ENCODE measurements at regions not wholly inside any gene's neighbourhood (a gene's known extent, or its start where the extent isn't known, plus 50 kb on each side); places are given as distances from the start of the nearest gene placed in this dataset.

- DNase-seq (ENCODE audit: low read depth), result no peak
- Histone ChIP-seq H3K9me3 (ENCODE audit: control insufficient read depth, low read length) (peaks cover 3% of the 10 kb centered on the region), H3K4me1 (ENCODE audit: control insufficient read depth, insufficient read depth, low read length) (no peaks in the 10 kb centered on the region), H3K4me3 (ENCODE audit: low read length) (no peak overlapping the region), H3K36me3 (ENCODE audit: control insufficient read depth, insufficient read depth, low read length, severe bottlenecking) (no peaks in the 10 kb centered on the region), H3K9ac (ENCODE audit: low read length) (no peak overlapping the region), H3K27me3 (replicated peaks; ENCODE audit: control insufficient read depth, insufficient read depth, low read length) (no peaks in the 10 kb centered on the region)
Observed at GRCh38 chr15:46723308-46723707, 994.0 kb upstream of the SEMA6D start.

DNA sequence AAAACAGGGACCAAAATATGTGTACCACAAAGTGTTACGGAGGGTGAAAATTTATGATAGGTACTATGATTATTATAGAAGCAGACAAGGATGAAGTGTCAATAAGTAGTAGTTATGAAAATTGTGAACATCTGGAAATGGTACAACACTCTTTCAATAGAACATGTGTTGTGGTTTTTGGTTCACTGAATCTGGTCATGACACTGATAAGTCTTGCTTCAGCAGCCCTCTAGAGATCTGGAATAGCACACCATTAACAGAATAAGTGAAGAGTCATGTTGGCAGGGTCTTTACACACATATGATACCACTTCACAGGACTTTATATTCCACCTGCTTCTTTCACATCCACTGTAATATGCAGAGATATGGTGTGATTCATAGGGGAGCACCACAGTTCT, 985.2 kb upstream of the SEMA6D start:
- H3K9me3 ChIP-seq (ENCODE audit: control insufficient read depth, low read length), result peaks cover 6% of the 10 kb centered on the region
- H3K4me3 ChIP-seq (ENCODE audit: low read length), result no peak overlapping the region
- DNase-seq (ENCODE audit: low read depth), result no peak
- H3K4me1 ChIP-seq (ENCODE audit: control insufficient read depth, insufficient read depth, low read length), result no peaks in the 10 kb centered on the region
- no peaks in the 10 kb centered on the region for H3K27me3 ChIP-seq (replicated peaks; ENCODE audit: control insufficient read depth, insufficient read depth, low read length)
- H3K9ac ChIP-seq (ENCODE audit: low read length), result no peak overlapping the region
- no peaks in the 10 kb centered on the region for H3K36me3 ChIP-seq (ENCODE audit: control insufficient read depth, insufficient read depth, low read length, severe bottlenecking)

DNA sequence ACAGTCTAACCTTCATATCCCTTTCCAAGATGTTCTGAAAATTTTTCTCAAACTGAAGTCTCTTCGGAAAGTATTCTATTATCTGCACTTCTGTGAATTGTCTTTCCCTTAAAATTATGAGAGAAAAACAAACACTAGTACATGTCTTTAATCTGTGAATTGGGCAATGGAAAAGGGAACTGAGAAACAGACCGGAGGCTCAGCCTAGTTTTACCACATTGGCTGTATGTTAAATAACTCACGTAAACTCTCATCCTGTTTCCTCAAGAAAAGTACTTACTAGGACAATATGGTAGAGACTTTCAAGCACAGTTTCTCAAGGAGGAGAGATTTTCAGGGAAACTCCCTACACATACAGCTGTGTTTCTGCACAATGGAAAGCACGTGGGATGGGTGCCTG, 982.2 kb upstream of the SEMA6D start:
- Histone ChIP-seq H3K4me1 (ENCODE audit: control insufficient read depth, insufficient read depth, low read length) (no peaks in the 10 kb centered on the region), H3K9ac (ENCODE audit: low read length) (no peak overlapping the region), H3K9me3 (ENCODE audit: control insufficient read depth, low read length) (no peaks in the 10 kb centered on the region), H3K36me3 (ENCODE audit: control insufficient read depth, insufficient read depth, low read length, severe bottlenecking) (no peaks in the 10 kb centered on the region), H3K4me3 (ENCODE audit: low read length) (no peak overlapping the region), H3K27me3 (replicated peaks; ENCODE audit: control insufficient read depth, insufficient read depth, low read length) (no peaks in the 10 kb centered on the region)
- no peak for DNase-seq (ENCODE audit: low read depth)

- Histone ChIP-seq H3K4me1 (ENCODE audit: control insufficient read depth, insufficient read depth, low read length) (no peaks in the 10 kb centered on the region), H3K9me3 (ENCODE audit: control insufficient read depth, low read length) (no peaks in the 10 kb centered on the region), H3K27me3 (replicated peaks; ENCODE audit: control insufficient read depth, insufficient read depth, low read length) (no peaks in the 10 kb centered on the region), H3K36me3 (ENCODE audit: control insufficient read depth, insufficient read depth, low read length, severe bottlenecking) (no peaks in the 10 kb centered on the region), H3K9ac (ENCODE audit: low read length) (no peak overlapping the region), H3K4me3 (ENCODE audit: low read length) (no peak overlapping the region)
- no peak for DNase-seq (ENCODE audit: low read depth)
Observed at GRCh38 chr15:46751303-46751702, 966.0 kb upstream of the SEMA6D start.

- Histone ChIP-seq H3K4me1 (ENCODE audit: control insufficient read depth, insufficient read depth, low read length) (no peaks in the 10 kb centered on the region), H3K9me3 (ENCODE audit: control insufficient read depth, low read length) (no peaks in the 10 kb centered on the region), H3K4me3 (ENCODE audit: low read length) (no peak overlapping the region), H3K9ac (ENCODE audit: low read length) (no peak overlapping the region), H3K36me3 (ENCODE audit: control insufficient read depth, insufficient read depth, low read length, severe bottlenecking) (no peaks in the 10 kb centered on the region), H3K27me3 (replicated peaks; ENCODE audit: control insufficient read depth, insufficient read depth, low read length) (no peaks in the 10 kb centered on the region)
- no peak for DNase-seq (ENCODE audit: low read depth)
Observed at GRCh38 chr15:46753946-46754345, 963.4 kb upstream of the SEMA6D start.

DNA sequence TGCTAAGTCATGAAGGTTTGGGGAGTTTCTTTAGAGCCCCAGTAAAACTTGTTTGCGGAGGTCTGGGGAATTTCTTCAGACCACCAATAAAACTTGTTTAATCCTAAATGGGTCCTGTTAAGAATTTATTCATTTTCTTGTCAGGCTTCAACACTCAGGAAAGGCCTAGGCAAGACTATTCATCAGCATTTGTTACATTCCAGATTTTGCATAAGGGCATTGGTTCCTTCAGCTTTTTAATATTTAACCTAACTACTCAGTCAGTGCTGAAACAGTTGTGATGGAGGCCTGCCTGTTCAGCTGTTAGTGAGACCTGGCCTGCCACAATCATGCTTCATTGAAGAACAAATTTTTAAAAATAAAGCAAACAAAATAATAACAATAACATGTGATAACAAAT, 954.2 kb upstream of the SEMA6D start:
- no peak overlapping the region for H3K9ac ChIP-seq (ENCODE audit: low read length)
- no peaks in the 10 kb centered on the region for H3K4me1 ChIP-seq (ENCODE audit: control insufficient read depth, insufficient read depth, low read length)
- H3K36me3 ChIP-seq (ENCODE audit: control insufficient read depth, insufficient read depth, low read length, severe bottlenecking), result no peaks in the 10 kb centered on the region
- no peak overlapping the region for H3K4me3 ChIP-seq (ENCODE audit: low read length)
- H3K27me3 ChIP-seq (replicated peaks; ENCODE audit: control insufficient read depth, insufficient read depth, low read length), result no peaks in the 10 kb centered on the region
- DNase-seq (ENCODE audit: low read depth), result no peak
- H3K9me3 ChIP-seq (ENCODE audit: control insufficient read depth, low read length), result no peaks in the 10 kb centered on the region

DNA sequence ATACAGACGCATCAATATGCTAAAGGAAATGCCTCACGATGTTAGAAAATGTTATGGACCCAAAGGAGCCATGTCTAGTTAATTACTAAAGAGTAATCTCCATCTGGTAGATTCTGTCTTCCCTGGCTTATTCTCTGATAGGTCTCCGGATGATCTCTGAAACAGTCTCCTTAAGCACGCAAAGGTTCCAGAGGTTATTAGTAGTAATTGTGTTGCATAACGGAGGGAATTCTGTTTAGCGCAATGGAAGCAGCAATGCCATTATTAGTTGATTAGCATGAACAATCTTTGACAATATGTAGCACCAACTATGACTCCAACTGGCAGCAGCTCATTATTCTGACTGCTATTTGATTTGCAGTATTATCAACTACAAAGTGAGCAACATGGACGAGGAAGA, 952.5 kb upstream of the SEMA6D start:
- H3K4me3 ChIP-seq (ENCODE audit: low read length), result no peak overlapping the region
- H3K36me3 ChIP-seq (ENCODE audit: control insufficient read depth, insufficient read depth, low read length, severe bottlenecking), result no peaks in the 10 kb centered on the region
- H3K4me1 ChIP-seq (ENCODE audit: control insufficient read depth, insufficient read depth, low read length), result no peaks in the 10 kb centered on the region
- no peak overlapping the region for H3K9ac ChIP-seq (ENCODE audit: low read length)
- no peaks in the 10 kb centered on the region for H3K9me3 ChIP-seq (ENCODE audit: control insufficient read depth, low read length)
- DNase-seq (ENCODE audit: low read depth), result no peak
- no peaks in the 10 kb centered on the region for H3K27me3 ChIP-seq (replicated peaks; ENCODE audit: control insufficient read depth, insufficient read depth, low read length)

GRCh38 chr15:46766021-46766420, 951.3 kb upstream of the SEMA6D start:
- Histone ChIP-seq H3K27me3 (replicated peaks; ENCODE audit: control insufficient read depth, insufficient read depth, low read length) (no peaks in the 10 kb centered on the region), H3K9ac (ENCODE audit: low read length) (no peak overlapping the region), H3K9me3 (ENCODE audit: control insufficient read depth, low read length) (no peaks in the 10 kb centered on the region), H3K4me1 (ENCODE audit: control insufficient read depth, insufficient read depth, low read length) (no peaks in the 10 kb centered on the region), H3K36me3 (ENCODE audit: control insufficient read depth, insufficient read depth, low read length, severe bottlenecking) (no peaks in the 10 kb centered on the region), H3K4me3 (ENCODE audit: low read length) (no peak overlapping the region)
- DNase-seq (ENCODE audit: low read depth), result no peak

- no peak for DNase-seq (ENCODE audit: low read depth)
- Histone ChIP-seq H3K36me3 (ENCODE audit: control insufficient read depth, insufficient read depth, low read length, severe bottlenecking) (no peaks in the 10 kb centered on the region), H3K9ac (ENCODE audit: low read length) (no peak overlapping the region), H3K27me3 (replicated peaks; ENCODE audit: control insufficient read depth, insufficient read depth, low read length) (no peaks in the 10 kb centered on the region), H3K4me3 (ENCODE audit: low read length) (no peak overlapping the region), H3K9me3 (ENCODE audit: control insufficient read depth, low read length) (no peaks in the 10 kb centered on the region), H3K4me1 (ENCODE audit: control insufficient read depth, insufficient read depth, low read length) (no peaks in the 10 kb centered on the region)
Observed at GRCh38 chr15:46768287-46768686, 949.0 kb upstream of the SEMA6D start.

DNA sequence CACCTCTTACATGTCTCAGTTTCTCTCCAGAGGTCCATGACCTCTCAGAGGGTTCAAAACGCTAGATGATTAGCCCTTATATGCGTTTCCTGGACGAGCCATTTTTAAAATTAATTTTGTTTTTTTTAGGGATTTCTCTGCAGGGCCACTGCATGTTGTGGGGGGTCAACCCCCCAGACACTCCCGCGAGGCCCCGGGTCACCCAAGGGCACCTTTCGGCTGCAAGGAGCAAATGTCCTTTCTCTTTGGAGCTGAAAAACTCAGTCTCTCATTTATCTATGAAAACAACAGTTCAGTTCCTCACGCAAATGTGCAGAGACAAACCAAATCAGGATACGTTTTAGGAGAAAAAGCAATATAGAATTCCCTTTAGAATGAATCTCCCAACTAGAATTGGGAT, 944.3 kb upstream of the SEMA6D start:
- H3K27me3 ChIP-seq (replicated peaks; ENCODE audit: control insufficient read depth, insufficient read depth, low read length), result no peaks in the 10 kb centered on the region
- no peak overlapping the region for H3K4me3 ChIP-seq (ENCODE audit: low read length)
- H3K9ac ChIP-seq (ENCODE audit: low read length), result no peak overlapping the region
- H3K9me3 ChIP-seq (ENCODE audit: control insufficient read depth, low read length), result no peaks in the 10 kb centered on the region
- DNase-seq (ENCODE audit: low read depth), result no peak
- H3K4me1 ChIP-seq (ENCODE audit: control insufficient read depth, insufficient read depth, low read length), result no peaks in the 10 kb centered on the region
- H3K36me3 ChIP-seq (ENCODE audit: control insufficient read depth, insufficient read depth, low read length, severe bottlenecking), result no peaks in the 10 kb centered on the region

GRCh38 chr15:46778876-46779275, 938.4 kb upstream of the SEMA6D start:
- H3K9ac ChIP-seq (ENCODE audit: low read length), result no peak overlapping the region
- no peaks in the 10 kb centered on the region for H3K9me3 ChIP-seq (ENCODE audit: control insufficient read depth, low read length)
- no peaks in the 10 kb centered on the region for H3K4me1 ChIP-seq (ENCODE audit: control insufficient read depth, insufficient read depth, low read length)
- H3K27me3 ChIP-seq (replicated peaks; ENCODE audit: control insufficient read depth, insufficient read depth, low read length), result no peaks in the 10 kb centered on the region
- no peak for DNase-seq (ENCODE audit: low read depth)
- H3K4me3 ChIP-seq (ENCODE audit: low read length), result no peak overlapping the region
- H3K36me3 ChIP-seq (ENCODE audit: control insufficient read depth, insufficient read depth, low read length, severe bottlenecking), result no peaks in the 10 kb centered on the region

DNA sequence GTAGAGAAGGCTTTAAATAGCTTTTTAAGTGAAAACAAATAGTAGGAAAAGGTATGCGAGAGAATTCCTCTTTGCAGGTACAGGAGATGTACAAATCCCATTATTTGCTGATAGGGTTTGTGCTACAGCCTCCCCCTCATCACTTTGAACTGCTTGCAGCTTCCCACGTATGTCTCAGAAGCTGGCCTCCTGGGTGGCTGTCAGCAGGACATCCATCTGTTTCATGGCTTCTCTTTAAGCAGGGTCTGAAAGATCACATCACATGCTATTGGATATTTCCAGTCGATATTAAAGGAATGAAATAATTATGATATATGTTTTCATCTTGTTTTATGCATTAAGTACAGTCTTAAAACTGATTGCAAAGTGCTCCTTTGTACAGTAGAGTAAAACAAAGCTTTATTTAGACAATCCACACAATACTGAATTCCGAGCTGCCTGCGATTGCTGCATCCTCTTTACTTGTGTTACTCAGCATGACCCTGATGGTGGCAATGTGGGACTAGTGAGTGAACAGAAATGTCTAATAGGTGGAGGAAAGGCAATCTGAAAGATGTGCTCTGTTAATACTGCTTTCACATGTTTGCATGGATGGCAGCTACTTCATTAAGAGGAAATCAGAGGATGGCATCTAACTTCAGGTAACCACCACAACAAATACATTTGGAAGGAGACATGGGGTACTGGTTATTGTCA, 930.6 kb upstream of the SEMA6D start:
- DNase-seq (ENCODE audit: low read depth), result no peak
- no peaks in the 10 kb centered on the region for H3K9me3 ChIP-seq (ENCODE audit: control insufficient read depth, low read length)
- H3K36me3 ChIP-seq (ENCODE audit: control insufficient read depth, insufficient read depth, low read length, severe bottlenecking), result no peaks in the 10 kb centered on the region
- H3K4me3 ChIP-seq (ENCODE audit: low read length), result no peak overlapping the region
- no peaks in the 10 kb centered on the region for H3K4me1 ChIP-seq (ENCODE audit: control insufficient read depth, insufficient read depth, low read length)
- no peak overlapping the region for H3K9ac ChIP-seq (ENCODE audit: low read length)
- no peaks in the 10 kb centered on the region for H3K27me3 ChIP-seq (replicated peaks; ENCODE audit: control insufficient read depth, insufficient read depth, low read length)

Measured in adipocyte (in vitro differentiated cells).